ENCODE measurements at regions not wholly inside any gene's neighbourhood (a gene's known extent, or its start where the extent isn't known, plus 50 kb on each side); places are given as distances from the start of the nearest gene placed in this dataset.

DNA sequence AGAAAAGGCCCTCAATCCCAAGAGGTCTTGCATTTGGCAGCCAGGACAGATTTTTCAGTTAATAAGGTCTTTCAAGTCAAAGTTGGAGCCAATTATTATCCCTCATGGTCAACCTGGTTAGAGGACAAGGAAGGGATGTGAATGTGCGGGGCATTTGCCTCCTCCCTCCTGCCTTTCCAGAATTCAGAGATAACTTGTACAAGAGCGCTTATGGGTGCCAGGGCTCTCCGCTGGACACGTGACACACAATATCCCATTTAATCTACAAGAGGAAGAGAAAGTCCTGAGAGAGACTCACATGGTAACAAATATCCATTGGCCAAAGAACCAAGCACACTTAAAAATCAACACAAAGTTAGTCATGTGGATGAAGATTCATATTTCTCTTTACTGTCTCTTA is 78.5 kb upstream of the ST8SIA2 start:
- peaks cover 14% of the 10 kb centered on the region for H3K9me3 Mint-ChIP-seq (ENCODE audit: low read depth)
- H3K36me3 Mint-ChIP-seq (ENCODE audit: low read depth): no peaks in the 10 kb centered on the region
- H3K27ac Mint-ChIP-seq (ENCODE audit: unreplicated experiment): no peak overlapping the region
- H3K27me3 Mint-ChIP-seq (ENCODE audit: low read depth): peaks cover 37% of the 10 kb centered on the region
- TF ChIP-seq, protein P1, sequence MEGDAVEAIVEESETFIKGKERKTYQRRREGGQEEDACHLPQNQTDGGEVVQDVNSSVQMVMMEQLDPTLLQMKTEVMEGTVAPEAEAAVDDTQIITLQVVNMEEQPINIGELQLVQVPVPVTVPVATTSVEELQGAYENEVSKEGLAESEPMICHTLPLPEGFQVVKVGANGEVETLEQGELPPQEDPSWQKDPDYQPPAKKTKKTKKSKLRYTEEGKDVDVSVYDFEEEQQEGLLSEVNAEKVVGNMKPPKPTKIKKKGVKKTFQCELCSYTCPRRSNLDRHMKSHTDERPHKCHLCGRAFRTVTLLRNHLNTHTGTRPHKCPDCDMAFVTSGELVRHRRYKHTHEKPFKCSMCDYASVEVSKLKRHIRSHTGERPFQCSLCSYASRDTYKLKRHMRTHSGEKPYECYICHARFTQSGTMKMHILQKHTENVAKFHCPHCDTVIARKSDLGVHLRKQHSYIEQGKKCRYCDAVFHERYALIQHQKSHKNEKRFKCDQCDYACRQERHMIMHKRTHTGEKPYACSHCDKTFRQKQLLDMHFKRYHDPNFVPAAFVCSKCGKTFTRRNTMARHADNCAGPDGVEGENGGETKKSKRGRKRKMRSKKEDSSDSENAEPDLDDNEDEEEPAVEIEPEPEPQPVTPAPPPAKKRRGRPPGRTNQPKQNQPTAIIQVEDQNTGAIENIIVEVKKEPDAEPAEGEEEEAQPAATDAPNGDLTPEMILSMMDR (IDR thresholded peaks at IDR 0.05): no peak
- DNase-seq (ENCODE audit: low spot score): no peak
- H3K4me3 Mint-ChIP-seq (ENCODE audit: unreplicated experiment): no peak overlapping the region
- no peaks in the 10 kb centered on the region for H3K4me1 Mint-ChIP-seq (ENCODE audit: low read depth)

DNA sequence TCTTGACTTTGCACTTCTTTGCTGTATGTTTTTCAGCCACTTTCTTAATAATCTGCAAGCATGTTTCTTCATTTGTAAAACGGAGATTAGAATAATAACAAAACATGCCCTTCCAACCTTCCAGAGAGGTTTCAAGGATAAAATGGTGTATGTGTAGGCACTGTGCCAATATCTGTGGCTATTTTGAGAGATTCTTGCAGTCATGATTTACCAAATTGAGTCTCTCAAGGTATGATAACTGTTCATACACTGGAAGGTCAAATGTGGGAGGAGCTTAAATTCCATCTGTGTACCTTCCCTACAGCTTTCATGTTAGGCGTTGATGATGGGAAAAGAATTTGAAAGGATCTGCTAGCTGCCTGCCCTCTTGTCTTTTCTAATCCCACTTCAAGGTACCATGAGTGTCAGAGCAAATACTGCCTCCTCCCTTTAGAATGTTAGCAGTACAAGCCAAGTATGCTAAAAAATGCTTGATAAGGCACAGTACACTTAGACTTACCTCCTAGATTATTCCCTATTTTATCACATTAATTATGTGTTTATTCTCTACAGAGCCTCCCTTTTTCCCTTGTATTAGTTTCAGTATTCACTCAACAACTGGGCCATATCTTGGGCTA is 78.0 kb upstream of the ST8SIA2 start:
- TF ChIP-seq, protein P1 (IDR thresholded peaks at IDR 0.05): no peak
- Mint-ChIP-seq H3K9me3 (ENCODE audit: low read depth) (peaks cover 14% of the 10 kb centered on the region), H3K27ac (ENCODE audit: unreplicated experiment) (no peak overlapping the region)

DNA sequence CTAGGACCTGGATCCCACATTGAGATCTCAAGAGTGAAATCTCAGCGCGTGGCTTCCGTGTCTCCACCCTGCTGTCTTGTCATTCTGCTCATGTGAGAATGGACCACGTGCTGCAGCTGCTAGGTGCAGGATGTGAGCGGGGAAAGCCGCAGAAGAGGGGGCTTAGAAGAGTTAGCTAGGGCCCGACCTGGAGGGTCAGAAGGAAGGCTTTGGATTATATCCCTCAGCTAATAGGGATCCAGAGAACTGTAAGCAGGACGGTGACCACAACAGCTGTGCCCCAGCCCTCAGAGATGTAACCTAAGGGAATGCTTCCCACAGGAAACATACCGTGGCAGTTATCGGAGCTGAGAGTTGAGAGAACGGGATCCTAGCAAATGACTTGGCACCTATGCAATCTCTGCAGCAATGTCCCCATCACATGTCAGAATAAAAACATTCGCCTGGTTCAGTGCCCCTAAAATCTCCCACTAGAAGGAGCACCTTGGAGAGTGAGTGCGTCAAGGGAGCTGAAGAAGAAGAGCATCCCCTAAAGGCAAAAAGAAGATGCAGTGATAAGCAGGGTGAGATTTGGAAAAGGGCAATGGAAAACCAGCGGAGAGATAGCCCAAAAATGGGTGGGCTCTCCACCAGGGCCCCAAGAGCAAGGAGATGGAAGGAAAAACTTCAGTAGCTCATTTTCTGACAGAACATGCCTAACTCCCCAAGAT is 76.9 kb upstream of the ST8SIA2 start:
- no peak overlapping the region for H3K27ac Mint-ChIP-seq (ENCODE audit: unreplicated experiment)
- no peak for DNase-seq (ENCODE audit: low spot score)
- TF ChIP-seq, protein P1 (IDR thresholded peaks at IDR 0.05): no peak
- H3K36me3 Mint-ChIP-seq (ENCODE audit: low read depth): no peaks in the 10 kb centered on the region
- H3K9me3 Mint-ChIP-seq (ENCODE audit: low read depth): peaks cover 10% of the 10 kb centered on the region
- H3K4me1 Mint-ChIP-seq (ENCODE audit: low read depth): no peaks in the 10 kb centered on the region
- no peak overlapping the region for H3K4me3 Mint-ChIP-seq (ENCODE audit: unreplicated experiment)
- H3K27me3 Mint-ChIP-seq (ENCODE audit: low read depth): peaks cover 47% of the 10 kb centered on the region

More for the DNA sequence above, 78.0 kb upstream of the ST8SIA2 start:
- H3K4me3 Mint-ChIP-seq (ENCODE audit: unreplicated experiment): no peak overlapping the region
- H3K36me3 Mint-ChIP-seq (ENCODE audit: low read depth): no peaks in the 10 kb centered on the region
- no peaks in the 10 kb centered on the region for H3K4me1 Mint-ChIP-seq (ENCODE audit: low read depth)
- H3K27me3 Mint-ChIP-seq (ENCODE audit: low read depth): peaks cover 41% of the 10 kb centered on the region
- no peak for DNase-seq (ENCODE audit: low spot score)

DNA sequence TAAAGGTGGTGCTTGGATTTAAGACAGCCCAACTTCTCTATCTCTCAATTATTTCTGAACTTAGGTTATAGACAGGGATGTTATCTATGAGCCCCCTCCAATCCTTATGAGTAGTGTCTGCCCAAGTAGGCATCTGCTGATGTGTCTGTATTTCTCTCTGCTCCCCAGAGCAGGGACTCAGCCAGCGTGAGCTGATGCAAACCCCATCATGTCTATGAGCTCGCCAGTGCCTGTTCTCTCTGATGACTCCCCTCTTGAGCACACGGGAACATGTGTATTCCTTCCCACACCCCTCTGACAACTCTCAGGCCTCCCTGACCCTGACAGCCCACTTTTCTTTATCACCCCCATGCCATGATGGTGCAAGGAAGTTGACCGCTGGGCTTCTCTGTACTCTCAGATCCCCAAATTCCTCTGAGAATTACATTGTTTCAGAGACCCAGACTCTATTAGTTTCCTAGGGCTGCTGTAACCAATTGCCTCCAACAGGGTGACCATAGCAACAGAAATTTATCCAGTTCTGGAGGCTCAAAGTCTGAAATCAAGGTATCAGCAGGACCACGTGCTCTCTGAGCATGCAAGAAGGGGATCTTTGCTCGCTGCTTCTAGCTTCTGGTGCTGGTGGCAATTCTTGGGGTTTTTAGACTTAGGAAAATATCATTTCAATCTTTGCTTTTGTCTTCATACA is 73.5 kb upstream of the ST8SIA2 start:
- no peak overlapping the region for H3K27ac Mint-ChIP-seq (ENCODE audit: unreplicated experiment)
- peaks cover 42% of the 10 kb centered on the region for H3K27me3 Mint-ChIP-seq (ENCODE audit: low read depth)
- no peak for DNase-seq (ENCODE audit: low spot score)
- H3K9me3 Mint-ChIP-seq (ENCODE audit: low read depth): peaks cover 2% of the 10 kb centered on the region
- no peaks in the 10 kb centered on the region for H3K36me3 Mint-ChIP-seq (ENCODE audit: low read depth)
- no peak overlapping the region for H3K4me3 Mint-ChIP-seq (ENCODE audit: unreplicated experiment)
- H3K4me1 Mint-ChIP-seq (ENCODE audit: low read depth): no peaks in the 10 kb centered on the region
- TF ChIP-seq, protein P1 (IDR thresholded peaks at IDR 0.05): no peak

DNA sequence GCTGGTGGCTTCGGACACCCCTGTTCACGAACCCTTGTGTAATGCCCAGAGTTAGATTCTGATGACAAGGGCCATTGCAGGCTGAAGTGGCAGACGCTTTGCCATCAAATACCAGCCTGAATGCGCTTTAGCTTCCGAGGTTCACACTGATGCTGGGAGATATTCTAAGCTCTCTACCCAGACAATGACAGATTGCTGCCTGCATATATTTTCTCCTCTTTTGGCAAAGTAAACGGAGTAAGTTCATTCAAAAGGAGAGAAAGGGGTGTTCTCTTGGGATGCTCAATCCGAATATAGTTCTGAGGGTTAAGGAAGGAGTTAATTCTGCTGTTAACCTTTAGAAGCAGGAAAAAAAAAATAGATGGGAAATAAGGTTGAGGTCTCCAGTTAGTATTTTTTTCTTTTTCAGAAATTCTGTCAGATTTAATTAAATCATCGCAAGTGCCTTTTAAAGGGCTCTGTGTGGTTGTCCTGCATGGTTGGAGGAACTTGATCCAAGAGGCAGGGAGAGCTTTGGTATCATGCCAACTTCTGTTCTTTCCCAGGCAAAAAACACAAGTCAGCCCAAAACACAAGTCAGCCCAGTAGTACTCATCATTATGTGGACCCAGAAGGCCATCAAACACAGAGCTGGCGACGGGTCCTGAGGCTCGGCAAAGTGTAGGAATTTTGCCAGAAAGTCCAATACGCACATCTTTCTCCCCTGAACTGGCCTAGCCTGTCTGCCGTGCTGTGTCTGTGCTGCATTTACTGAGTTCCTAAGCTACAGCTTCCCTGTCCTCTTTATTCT is 70.9 kb upstream of the ST8SIA2 start:
- H3K9me3 Mint-ChIP-seq (ENCODE audit: low read depth): peaks cover 3% of the 10 kb centered on the region
- no peak overlapping the region for H3K27ac Mint-ChIP-seq (ENCODE audit: unreplicated experiment)
- H3K4me3 Mint-ChIP-seq (ENCODE audit: unreplicated experiment): no peak overlapping the region
- H3K27me3 Mint-ChIP-seq (ENCODE audit: low read depth): peaks cover 39% of the 10 kb centered on the region
- no peaks in the 10 kb centered on the region for H3K4me1 Mint-ChIP-seq (ENCODE audit: low read depth)
- no peaks in the 10 kb centered on the region for H3K36me3 Mint-ChIP-seq (ENCODE audit: low read depth)
- DNase-seq (ENCODE audit: low spot score): no peak
- TF ChIP-seq, protein P1 (IDR thresholded peaks at IDR 0.05): no peak
